ENCODE measurements at regions not wholly inside any gene's neighbourhood (a gene's known extent, or its start where the extent isn't known, plus 50 kb on each side); places are given as distances from the start of the nearest gene placed in this dataset.

DNA sequence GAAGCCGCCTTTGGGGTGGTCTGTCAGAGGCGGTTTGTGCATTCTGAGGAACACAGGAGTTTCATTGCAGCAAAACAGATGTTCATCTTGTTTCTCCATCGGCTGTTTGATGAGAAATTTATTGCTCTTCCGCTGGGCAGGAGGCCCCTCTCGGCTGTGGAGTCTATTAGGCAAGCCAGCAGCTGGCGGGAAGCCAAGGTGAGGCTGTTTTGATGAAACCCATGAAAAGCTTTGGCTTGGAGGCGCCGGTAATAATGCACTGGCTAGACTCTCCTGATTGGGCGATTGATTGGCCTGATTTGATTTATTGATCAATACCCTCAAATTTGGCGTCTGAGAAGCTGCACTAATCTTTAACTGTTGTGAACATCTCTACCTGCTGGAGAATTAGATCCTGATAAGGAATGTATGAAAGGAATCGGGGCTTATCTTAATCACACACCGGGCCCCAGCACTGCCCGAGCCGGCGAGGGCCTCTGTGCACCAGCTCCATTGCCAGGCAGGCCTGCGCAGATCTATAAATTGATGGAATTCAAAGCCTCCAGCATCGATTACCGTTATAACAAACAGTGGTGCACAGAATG, 187.7 kb downstream of the PHETA1 start:
- TF ChIP-seq, protein P1, sequence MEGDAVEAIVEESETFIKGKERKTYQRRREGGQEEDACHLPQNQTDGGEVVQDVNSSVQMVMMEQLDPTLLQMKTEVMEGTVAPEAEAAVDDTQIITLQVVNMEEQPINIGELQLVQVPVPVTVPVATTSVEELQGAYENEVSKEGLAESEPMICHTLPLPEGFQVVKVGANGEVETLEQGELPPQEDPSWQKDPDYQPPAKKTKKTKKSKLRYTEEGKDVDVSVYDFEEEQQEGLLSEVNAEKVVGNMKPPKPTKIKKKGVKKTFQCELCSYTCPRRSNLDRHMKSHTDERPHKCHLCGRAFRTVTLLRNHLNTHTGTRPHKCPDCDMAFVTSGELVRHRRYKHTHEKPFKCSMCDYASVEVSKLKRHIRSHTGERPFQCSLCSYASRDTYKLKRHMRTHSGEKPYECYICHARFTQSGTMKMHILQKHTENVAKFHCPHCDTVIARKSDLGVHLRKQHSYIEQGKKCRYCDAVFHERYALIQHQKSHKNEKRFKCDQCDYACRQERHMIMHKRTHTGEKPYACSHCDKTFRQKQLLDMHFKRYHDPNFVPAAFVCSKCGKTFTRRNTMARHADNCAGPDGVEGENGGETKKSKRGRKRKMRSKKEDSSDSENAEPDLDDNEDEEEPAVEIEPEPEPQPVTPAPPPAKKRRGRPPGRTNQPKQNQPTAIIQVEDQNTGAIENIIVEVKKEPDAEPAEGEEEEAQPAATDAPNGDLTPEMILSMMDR (IDR thresholded peaks at IDR 0.05; ENCODE audit: low read length): no peak
- TF ChIP-seq EZH2 (optimal IDR thresholded peaks at IDR 0.05; ENCODE audit: low read depth, low read length): no peak

Measured in MM.1S (cell line).